SU-DHL-6 (cell line): ENCODE measurements at regions not wholly inside any gene's neighbourhood (a gene's known extent, or its start where the extent isn't known, plus 50 kb on each side); places are given as distances from the start of the nearest gene placed in this dataset.

Experiments used
- CTCF ChIP-seq: fragments of 200-600 bp; sonication (generic); IDR thresholded peaks from one replicate; pipeline ENCODE4 v1.5.1; 2017; ENCODE audit warnings: antibody characterized with exemption, mild to moderate bottlenecking, low read length, moderate library complexity; ENCODE audit not compliant: insufficient read depth, poor library complexity, severe bottlenecking
- EZH2phosphoT487 ChIP-seq: fragments of 200-600 bp; sonication (generic), shearing (Covaris generic); conservative IDR thresholded peaks from 2 replicates; pipeline ENCODE4 v1.6.1; 2018; ENCODE audit warnings: mild to moderate bottlenecking, antibody characterized with exemption, low read length, moderate library complexity, mixed read lengths

- TF ChIP-seq CTCF, result no peak
- TF ChIP-seq EZH2phosphoT487, result no peak
These were observed 687.2 kb downstream of the FAM133A start for GRCh38 chrX:94361241-94361640.
